Common myeloid progenitor, CD34-positive (primary cell): ENCODE measurements at regions not wholly inside any gene's neighbourhood (a gene's known extent, or its start where the extent isn't known, plus 50 kb on each side); places are given as distances from the start of the nearest gene placed in this dataset.

Experiments used
- CTCF ChIA-PET: fragments of 350-600 bp; sonication (Branson Sonifier 250); formaldehyde crosslinking; loops from one replicate; lab custom pipeline; 2021; ENCODE audit warnings: antibody characterized with exemption; lab: Charles Lee
- POLR2A ChIA-PET: fragments of 350-600 bp; sonication (Branson Sonifier 250); formaldehyde crosslinking; loops from one replicate; lab custom pipeline; 2021; ENCODE audit warnings: antibody characterized with exemption; lab: Charles Lee
- DNase-seq, 3 donors: peaks; one replicate each; pipeline versions ENCODE4 v3.0.0 to v3.0.0-alpha.2; 2013
- H3K27ac ChIP-seq, 2 experiments: 1 replicate in 1 of 2; 2 replicates in 1 of 2; pipeline ENCODE4 v1.7.0; 2013; ENCODE audit warnings: inconsistent platforms in 2 of 2, low read length in 2 of 2, mild to moderate bottlenecking in 2 of 2, low read depth in 1 of 2, moderate library complexity in 1 of 2; ENCODE audit not compliant: severe bottlenecking in 2 of 2, insufficient read depth in 1 of 2, poor library complexity in 1 of 2
- H3K27me3 ChIP-seq, 5 experiments: replicated peaks in 2 of 5; 1 replicate in 3 of 5; 2 replicates in 2 of 5; pipeline versions ENCODE4 v1.6.1 to v1.7.0; 2013; ENCODE audit warnings: low read length in 4 of 5, mild to moderate bottlenecking in 2 of 5, moderate library complexity in 2 of 5, inconsistent platforms in 1 of 5; ENCODE audit not compliant: insufficient read depth in 5 of 5, control insufficient read depth in 4 of 5
- H3K36me3 ChIP-seq, 4 experiments: 1 replicate in 2 of 4; 2 replicates in 2 of 4; pipeline versions ENCODE4 v1.6.1 to v1.7.0; 2013; ENCODE audit warnings: low read length in 3 of 4, control low read depth in 1 of 4, mild to moderate bottlenecking in 1 of 4; ENCODE audit not compliant: control insufficient read depth in 4 of 4, insufficient read depth in 4 of 4
- H3K4me1 ChIP-seq, 4 experiments: 1 replicate in 3 of 4; 2 replicates in 1 of 4; pipeline versions ENCODE4 v1.6.1 to v1.7.1; 2013; ENCODE audit warnings: low read length in 3 of 4, mild to moderate bottlenecking in 3 of 4, control low read depth in 1 of 4, inconsistent platforms in 1 of 4, moderate library complexity in 1 of 4; ENCODE audit not compliant: control insufficient read depth in 4 of 4, insufficient read depth in 4 of 4; ENCODE audit errors: control extremely low read depth in 1 of 4
- H3K4me3 ChIP-seq, 7 experiments: 1 replicate in 4 of 7; 2 replicates in 3 of 7; pipeline versions ENCODE4 v1.5.1 to v1.7.0; 2013; ENCODE audit warnings: mild to moderate bottlenecking in 7 of 7, low read length in 6 of 7, moderate library complexity in 6 of 7, inconsistent platforms in 2 of 7, low read depth in 2 of 7, control low read depth in 1 of 7; ENCODE audit not compliant: insufficient read depth in 4 of 7, control insufficient read depth in 1 of 7; ENCODE audit errors: extremely low read depth in 1 of 7
- H3K9me3 ChIP-seq, 5 experiments: 1 replicate in 4 of 5; 2 replicates in 1 of 5; pipeline versions ENCODE4 v1.6.1 to v1.7.1; 2013; ENCODE audit warnings: low read length in 4 of 5, mild to moderate bottlenecking in 2 of 5, inconsistent platforms in 1 of 5, low read depth in 1 of 5, moderate library complexity in 1 of 5; ENCODE audit not compliant: control insufficient read depth in 4 of 5, insufficient read depth in 2 of 5; ENCODE audit errors: control extremely low read depth in 1 of 5
- WGBS: methylation state at CpG from one replicate; pipeline ENCODE4 v1.1.5; 2013; ENCODE audit not compliant: insufficient coverage; 5-methylcytosine and 5-hydroxymethylcytosine counted together

DNA sequence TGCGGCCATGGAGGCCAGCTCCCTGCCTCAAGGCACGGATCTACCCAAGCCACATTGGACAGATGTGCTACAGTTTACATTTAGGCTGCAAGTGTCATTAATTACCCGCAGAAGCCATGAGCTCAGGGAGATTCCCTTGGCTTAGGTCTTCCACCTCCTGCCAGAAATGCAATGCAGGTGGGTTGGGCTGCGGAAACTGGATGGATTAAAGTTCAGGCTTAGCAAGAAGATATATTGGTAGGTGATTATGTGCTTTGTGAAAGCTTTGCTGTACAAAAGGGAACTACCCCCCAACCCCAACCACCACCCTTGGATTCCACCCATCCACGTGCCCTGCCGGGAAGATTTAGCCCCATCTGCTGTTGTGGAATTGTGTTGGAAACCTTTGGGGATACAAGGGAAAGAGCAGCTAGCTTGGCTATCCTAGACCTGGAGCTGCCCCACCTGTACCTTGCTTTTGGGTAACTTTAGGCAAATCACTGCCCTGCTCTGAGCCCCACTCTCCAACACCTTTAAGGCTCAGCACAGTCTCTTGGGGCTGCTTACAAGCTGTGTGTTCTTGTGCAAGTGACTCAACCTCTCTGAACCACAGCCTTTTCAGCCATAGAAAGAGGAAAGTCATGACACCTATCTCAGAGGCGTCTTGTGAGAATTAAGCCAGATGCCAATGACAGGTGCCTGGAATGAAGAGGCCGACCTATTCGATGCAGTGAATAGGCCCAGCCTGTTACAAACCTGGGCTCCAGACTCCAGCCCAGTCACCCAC, 141.6 kb upstream of the GLI2 start:
- Histone ChIP-seq H3K9me3 (peaks cover 0 to 5% (median 0%) of the 10 kb centered on the region in 5 experiments), H3K27me3 (peaks cover 0 to 31% (median 17%) of the 10 kb centered on the region in 5 experiments), H3K27ac (no peak overlapping the region), H3K4me1 (no peaks in the 10 kb centered on the region), H3K4me3 (no peak overlapping the region), H3K36me3 (no peaks in the 10 kb centered on the region)
- no peak for DNase-seq
- WGBS = 96% methylated on average over 8 of the region's 9 CpGs
- CTCF ChIA-PET = no interaction called here
- POLR2A ChIA-PET = no interaction called here

DNA sequence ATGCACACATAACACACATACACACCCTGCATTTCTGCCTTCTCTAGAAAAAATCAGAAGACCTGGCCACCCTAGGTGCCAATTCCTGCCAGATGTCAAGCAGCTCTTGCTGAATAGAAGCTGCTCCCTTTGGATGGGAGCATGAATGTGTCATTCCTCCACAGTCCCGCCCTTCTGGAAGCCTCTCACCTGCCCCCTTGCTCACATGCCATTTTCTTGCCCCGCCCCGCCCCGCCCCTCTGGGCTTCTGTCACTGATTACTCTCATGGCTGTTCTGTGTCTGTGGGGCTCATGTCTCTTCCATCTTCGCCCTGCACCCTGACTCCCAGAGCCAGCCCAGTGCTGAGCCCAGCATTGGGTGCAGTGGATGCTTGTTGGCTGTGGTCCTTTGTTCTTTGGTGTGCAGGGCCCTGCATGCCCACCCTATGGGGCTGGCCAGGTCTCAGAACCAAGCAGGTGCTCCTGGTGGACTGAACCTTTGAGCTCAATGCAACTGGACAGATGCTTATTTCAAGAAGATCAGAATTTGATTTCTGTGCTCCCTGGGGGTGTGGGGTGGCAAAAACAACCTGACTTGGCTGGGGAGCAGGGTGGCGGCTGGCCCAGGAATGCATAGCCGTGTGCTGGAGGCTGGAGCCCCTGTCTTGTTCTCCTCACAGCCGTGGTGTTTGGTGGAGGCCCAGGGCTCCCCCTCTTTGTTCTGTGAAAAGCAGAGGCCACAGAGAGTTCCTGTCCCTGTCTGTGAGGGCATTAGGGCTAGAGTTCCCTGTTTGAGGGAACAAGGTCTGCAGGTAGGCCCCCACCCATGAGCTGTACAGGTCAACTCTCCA, 140.6 kb upstream of the GLI2 start:
- Histone ChIP-seq H3K4me3 (no peak overlapping the region), H3K27ac (no peak overlapping the region), H3K9me3 (peaks cover 0 to 7% (median 0%) of the 10 kb centered on the region in 5 experiments), H3K4me1 (no peaks in the 10 kb centered on the region), H3K27me3 (peaks cover 0 to 22% (median 9%) of the 10 kb centered on the region in 5 experiments), H3K36me3 (no peaks in the 10 kb centered on the region)
- no peak for DNase-seq
- ChIA-PET CTCF (interaction anchor here (0.9 kb wide), 1 partner anchor 28 kb away, joined by 3 read pairs; no protein-coding TSS in a partner anchor), POLR2A (no interaction called here)
- 92% methylated on average over 4 of the region's 8 CpGs for WGBS

DNA sequence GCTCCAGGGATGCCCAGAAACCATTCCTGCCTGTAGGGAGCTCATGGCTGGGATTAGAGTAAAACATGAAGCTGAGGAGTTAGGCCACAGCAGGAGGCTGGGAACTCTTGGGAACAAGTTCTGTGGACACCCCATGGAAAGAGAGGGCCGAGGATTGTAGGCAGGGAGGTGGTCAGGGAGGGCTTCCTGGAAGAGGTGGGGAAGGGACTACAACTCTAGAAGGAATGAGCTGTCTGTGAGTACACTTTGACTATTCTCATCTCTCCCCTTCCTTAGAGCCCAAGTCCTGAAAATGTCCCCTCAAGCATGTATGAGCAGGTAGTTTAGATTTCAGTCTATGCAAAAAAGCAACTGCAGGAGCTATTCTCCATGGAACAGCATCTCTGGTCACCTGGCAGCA, 139.9 kb upstream of the GLI2 start:
- no peak overlapping the region for H3K4me3 ChIP-seq
- ChIA-PET CTCF (interaction anchor here (0.9 to 1.5 kb wide), 2 partner anchors 10 to 27 kb away, joined by 3 read pairs; no protein-coding TSS in a partner anchor), POLR2A (no interaction called here)
- no peak overlapping the region for H3K27ac ChIP-seq
- 80% methylated on average over 1 of the region's 1 CpG for WGBS
- peaks cover 0 to 7% (median 0%) of the 10 kb centered on the region in 5 experiments for H3K9me3 ChIP-seq
- H3K36me3 ChIP-seq = no peaks in the 10 kb centered on the region
- peaks cover 0 to 15% (median 9%) of the 10 kb centered on the region in 5 experiments for H3K27me3 ChIP-seq
- H3K4me1 ChIP-seq = no peaks in the 10 kb centered on the region
- DNase-seq = no peak

DNA sequence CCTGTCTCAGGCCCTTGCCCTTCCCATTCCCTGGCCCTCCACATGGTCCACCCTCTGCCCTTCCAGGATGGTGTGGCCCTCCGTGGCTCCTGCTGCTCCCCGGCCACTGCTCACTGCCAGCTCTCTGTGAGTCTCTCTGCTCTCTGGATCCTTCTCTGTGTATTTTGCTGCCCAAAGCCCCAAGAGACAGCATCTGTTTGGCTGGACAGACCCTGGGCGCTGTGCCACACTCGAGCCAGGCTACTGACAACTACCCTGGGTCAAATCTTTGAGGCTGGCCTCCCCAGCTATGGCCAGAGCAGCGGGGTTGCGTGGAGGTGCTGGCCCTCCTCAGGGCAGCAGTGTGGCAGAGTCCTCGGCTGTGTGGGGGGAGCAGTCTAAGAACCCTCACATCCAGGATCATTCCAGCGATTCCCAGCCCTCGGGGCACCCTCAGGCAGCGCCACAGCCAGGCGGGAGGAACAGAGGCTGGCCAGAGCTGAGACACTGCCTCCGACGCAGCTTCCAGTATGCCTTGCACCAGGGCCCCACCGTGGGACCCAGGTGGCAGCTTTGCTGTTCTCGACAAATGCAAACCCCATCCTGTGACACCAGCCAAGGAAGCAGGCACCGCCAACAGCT, 139.4 kb upstream of the GLI2 start:
- no peak overlapping the region for H3K27ac ChIP-seq
- peaks cover 0 to 9% (median 3%) of the 10 kb centered on the region in 5 experiments for H3K27me3 ChIP-seq
- POLR2A ChIA-PET = no interaction called here
- peaks cover 0 to 7% (median 0%) of the 10 kb centered on the region in 5 experiments for H3K9me3 ChIP-seq
- no peaks in the 10 kb centered on the region for H3K4me1 ChIP-seq
- CTCF ChIA-PET = interaction anchor here (0.9 to 1.5 kb wide), 3 partner anchors 10 to 27 kb away, joined by 3 read pairs; no protein-coding TSS in a partner anchor
- WGBS = 94% methylated on average over 15 of the region's 16 CpGs
- H3K4me3 ChIP-seq = no peak overlapping the region
- H3K36me3 ChIP-seq = no peaks in the 10 kb centered on the region
- no peak for DNase-seq

DNA sequence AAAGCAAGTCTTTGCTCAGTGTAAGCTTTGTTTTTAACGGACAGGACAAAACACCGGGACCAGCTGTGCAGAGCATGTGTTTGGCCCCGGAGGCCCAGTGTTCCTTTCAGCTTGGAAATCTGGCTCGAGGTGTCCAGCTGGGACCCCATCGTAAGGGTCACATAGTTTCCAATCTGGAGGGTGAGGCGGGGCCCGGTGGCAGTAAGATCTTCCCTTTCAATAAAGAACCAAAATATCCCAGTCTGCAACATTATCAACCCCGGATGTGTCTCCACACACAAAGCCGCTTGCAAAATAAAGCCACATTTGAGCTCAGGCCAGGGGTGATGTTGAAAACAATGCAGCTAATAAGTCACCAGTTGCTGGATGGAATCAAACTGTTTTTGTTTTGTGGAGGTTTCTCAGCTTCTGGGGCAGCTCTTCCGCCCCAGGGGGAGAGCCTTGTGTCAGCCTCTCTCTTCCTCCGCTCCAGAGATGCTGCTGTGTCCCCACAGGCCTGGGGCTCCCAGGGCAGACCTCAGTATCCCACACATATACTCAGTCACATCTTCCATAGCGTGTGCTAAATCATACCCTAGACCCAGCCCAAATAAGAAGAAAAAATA, 138.6 kb upstream of the GLI2 start:
- CTCF ChIA-PET = interaction anchor here (1.1 to 1.5 kb wide), 2 partner anchors 9 to 14 kb away, joined by 3 read pairs; no protein-coding TSS in a partner anchor
- DNase-seq = no peak
- peaks cover 0 to 10% (median 1%) of the 10 kb centered on the region in 5 experiments for H3K27me3 ChIP-seq
- H3K27ac ChIP-seq = no peak overlapping the region
- peaks cover 0 to 7% (median 0%) of the 10 kb centered on the region in 5 experiments for H3K9me3 ChIP-seq
- H3K4me1 ChIP-seq = no peaks in the 10 kb centered on the region
- H3K36me3 ChIP-seq = no peaks in the 10 kb centered on the region
- POLR2A ChIA-PET = no interaction called here
- no peak overlapping the region for H3K4me3 ChIP-seq
- 98% methylated on average over 12 of the region's 12 CpGs for WGBS

DNA sequence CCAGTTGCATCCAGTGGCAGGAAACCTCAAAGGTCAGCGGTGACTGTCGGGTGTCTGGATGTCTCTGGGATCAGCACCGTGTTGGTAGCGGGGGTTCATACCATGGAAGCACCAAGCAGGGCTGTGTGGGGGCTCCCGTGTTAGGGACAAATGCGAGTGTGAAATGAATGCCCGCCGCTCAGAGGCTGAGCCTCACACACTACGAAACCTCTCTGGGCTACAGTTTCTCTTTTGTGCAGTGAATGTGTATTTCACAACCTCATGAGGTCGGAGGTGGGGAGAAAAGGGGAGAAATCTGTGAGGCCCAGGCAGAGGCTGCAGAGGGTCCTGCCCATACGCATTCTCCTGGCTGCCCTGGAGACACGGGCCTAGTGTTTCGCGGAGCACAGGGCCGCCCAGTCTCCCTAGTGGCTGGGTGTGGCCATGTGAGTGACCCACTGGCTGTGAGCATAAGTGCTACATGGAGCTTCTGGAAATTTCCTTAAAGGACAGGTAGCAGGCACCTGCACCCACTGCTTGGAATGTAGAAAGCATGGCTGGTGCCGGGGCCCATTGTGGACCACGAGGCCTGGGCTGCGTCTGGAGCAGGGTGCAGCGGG, 138.0 kb upstream of the GLI2 start:
- 98% methylated on average over 17 of the region's 19 CpGs for WGBS
- ChIA-PET POLR2A (no interaction called here), CTCF (no interaction called here)
- Histone ChIP-seq H3K4me1 (no peaks in the 10 kb centered on the region), H3K27ac (no peak overlapping the region), H3K36me3 (no peaks in the 10 kb centered on the region), H3K27me3 (peaks cover 0 to 13% (median 1%) of the 10 kb centered on the region in 5 experiments), H3K9me3 (peaks cover 0 to 7% (median 0%) of the 10 kb centered on the region in 5 experiments), H3K4me3 (no peak overlapping the region)
- DNase-seq = no peak
